GM23338 (cell line): ENCODE measurements at regions not wholly inside any gene's neighbourhood (a gene's known extent, or its start where the extent isn't known, plus 50 kb on each side); places are given as distances from the start of the nearest gene placed in this dataset.

Experiments used
- ATAC-seq: fragments of 200-7000 bp; cut with Tn5 transposase; 3 replicates; pipeline ENCODE4 v1.9.1; 2020
- DNase-seq: peaks from one replicate; pipeline ENCODE4 v3.0.0-alpha.2; 2015; ENCODE audit warnings: low spot score
- H2AFZ ChIP-seq: fragments of 200-600 bp; sonication (generic); 2 replicates; pipeline ENCODE4 v1.8.0; 2016; ENCODE audit warnings: antibody characterized with exemption, mild to moderate bottlenecking, moderate library complexity
- H3F3A ChIP-seq: fragments of 200-600 bp; sonication (generic); replicated peaks from 2 replicates; pipeline ENCODE4 v1.8.0; 2017; ENCODE audit warnings: antibody characterized with exemption, mixed run types, low read depth
- H3K27ac ChIP-seq: fragments of 200-600 bp; sonication (generic); 2 replicates; pipeline ENCODE4 v1.6.1; 2016; ENCODE audit warnings: low read depth
- H3K27me3 ChIP-seq: fragments of 200-600 bp; sonication (generic); 2 replicates; pipeline ENCODE4 v1.8.0; 2016; ENCODE audit warnings: mild to moderate bottlenecking, mixed run types, moderate library complexity; ENCODE audit not compliant: insufficient read depth
- H3K36me3 ChIP-seq: fragments of 200-600 bp; sonication (generic); 2 replicates; pipeline ENCODE4 v1.8.0; 2016; ENCODE audit warnings: mild to moderate bottlenecking; ENCODE audit not compliant: insufficient read depth
- H3K4me1 ChIP-seq: fragments of 200-600 bp; sonication (generic); 2 replicates; pipeline ENCODE4 v1.8.0; 2016; ENCODE audit warnings: mild to moderate bottlenecking, moderate library complexity; ENCODE audit not compliant: insufficient read depth
- H3K4me2 ChIP-seq: fragments of 200-600 bp; sonication (generic); 2 replicates; pipeline ENCODE4 v1.7.1; 2017; ENCODE audit warnings: mixed run types
- H3K4me3 ChIP-seq: fragments of 200-600 bp; sonication (generic); 2 replicates; pipeline ENCODE4 v1.6.1; 2016; ENCODE audit warnings: mixed run types
- H3K79me2 ChIP-seq: fragments of 200-600 bp; sonication (generic); replicated peaks from 2 replicates; pipeline ENCODE4 v1.8.0; 2017; ENCODE audit warnings: mild to moderate bottlenecking; ENCODE audit not compliant: insufficient read depth
- H3K9me2 ChIP-seq: fragments of 200-600 bp; sonication (generic); 2 replicates; pipeline ENCODE4 v1.8.0; 2017; ENCODE audit not compliant: insufficient read depth
- H4K20me1 ChIP-seq: fragments of 200-600 bp; sonication (generic); replicated peaks from 2 replicates; pipeline ENCODE4 v1.8.0; 2017; ENCODE audit warnings: mild to moderate bottlenecking; ENCODE audit not compliant: insufficient read depth
- H3K27ac Mint-ChIP-seq: 2 replicates; pipeline ENCODE4 v1.8.0; 2020; ENCODE audit warnings: inconsistent platforms, mild to moderate bottlenecking, moderate library complexity, mixed read lengths
- H3K27me3 Mint-ChIP-seq: 3 replicates; pipeline ENCODE4 v1.8.0; 2022; ENCODE audit warnings: low read depth, mild to moderate bottlenecking, moderate library complexity, mixed read lengths, inconsistent platforms; ENCODE audit not compliant: insufficient read depth, poor library complexity
- H3K36me3 Mint-ChIP-seq: 3 replicates; pipeline ENCODE4 v1.8.0; 2021; ENCODE audit warnings: low read depth, mild to moderate bottlenecking, inconsistent platforms, moderate library complexity, mixed read lengths
- H3K4me1 Mint-ChIP-seq: 3 replicates; pipeline ENCODE4 v1.8.0; 2020; ENCODE audit warnings: mild to moderate bottlenecking, inconsistent platforms, mixed read lengths
- H3K4me3 Mint-ChIP-seq: 3 replicates; pipeline ENCODE4 v1.8.0; 2021; ENCODE audit warnings: moderate library complexity, mild to moderate bottlenecking, inconsistent platforms, mixed read lengths
- H3K9me3 Mint-ChIP-seq: 3 replicates; pipeline ENCODE4 v1.8.0; 2020; ENCODE audit warnings: moderate library complexity, mild to moderate bottlenecking, inconsistent platforms, mixed read lengths
- CREB1 ChIP-seq: fragments of 250-450 bp; sonication (Bioruptor Pico); IDR thresholded peaks from 2 replicates; pipeline ENCODE4 v1.5.0; 2020; ENCODE audit warnings: low read depth, mild to moderate bottlenecking, moderate library complexity
- CTCF ChIP-seq, 2 experiments: fragments of 200-600 bp in 1 of 2; sonication (generic) in 1 of 2; conservative IDR thresholded peaks; 2 replicates each; pipeline versions ENCODE4 v1.5.1 to v1.6.1; 2016 to 2017; ENCODE audit warnings: antibody characterized with exemption in 2 of 2, low read depth in 2 of 2, mild to moderate bottlenecking in 2 of 2, moderate library complexity in 1 of 2
- EZH2 ChIP-seq: fragments of 200-600 bp; sonication (generic); IDR thresholded peaks from one replicate; pipeline ENCODE4 v1.8.0; 2017; ENCODE audit warnings: antibody characterized with exemption, mild to moderate bottlenecking, low read depth; ENCODE audit not compliant: unreplicated experiment
- JUNB ChIP-seq: IDR thresholded peaks from one replicate; pipeline ENCODE4 v1.6.1; 2016; ENCODE audit warnings: antibody characterized with exemption; ENCODE audit not compliant: unreplicated experiment
- NANOG ChIP-seq: IDR thresholded peaks from 2 replicates; pipeline ENCODE4 v1.6.1; 2016; ENCODE audit warnings: antibody characterized with exemption, borderline replicate concordance
- POLR2AphosphoS5 ChIP-seq: IDR thresholded peaks from 2 replicates; pipeline ENCODE4 v1.6.1; 2016; ENCODE audit warnings: antibody characterized with exemption, low read depth
- REST ChIP-seq: IDR thresholded peaks from one replicate; pipeline ENCODE4 v1.6.1; 2018; ENCODE audit warnings: antibody characterized with exemption; ENCODE audit not compliant: unreplicated experiment
- STAT1 ChIP-seq: IDR thresholded peaks from one replicate; pipeline ENCODE4 v1.6.1; 2016; ENCODE audit warnings: antibody characterized with exemption; ENCODE audit not compliant: unreplicated experiment
- ZNF114 ChIP-seq: fragments of 250-450 bp; sonication (Bioruptor Pico); IDR thresholded peaks from 2 replicates; pipeline ENCODE4 v1.5.0; 2020; ENCODE audit warnings: mild to moderate bottlenecking, moderate library complexity
- ZNF331 ChIP-seq: fragments of 250-450 bp; sonication (Bioruptor Pico); IDR thresholded peaks from 2 replicates; pipeline ENCODE4 v1.5.0; 2020; ENCODE audit warnings: low read depth, mild to moderate bottlenecking, moderate library complexity
- ZNF462 ChIP-seq: fragments of 250-450 bp; sonication (Bioruptor Pico); IDR thresholded peaks from 2 replicates; pipeline ENCODE4 v1.5.0; 2020; ENCODE audit warnings: mild to moderate bottlenecking, moderate library complexity
- TF ChIP-seq, protein P1 (sequence below): IDR thresholded peaks from 2 replicates; pipeline ENCODE4 v1.6.1; 2016; ENCODE audit warnings: antibody characterized with exemption

- ATAC-seq (no peak), DNase-seq (no peak)
- Histone ChIP-seq H3K4me2 (no peak overlapping the region), H3K4me3 (no peak overlapping the region), H3K36me3 (no peaks in the 10 kb centered on the region; the same call in 1 of the 2 replicates), H2AFZ (no peak overlapping the region), H3K79me2 (no peaks in the 10 kb centered on the region), H4K20me1 (no peaks in the 10 kb centered on the region), H3K27ac (no peak overlapping the region), H3K27me3 (no peaks in the 10 kb centered on the region), H3K4me1 (no peaks in the 10 kb centered on the region), H3F3A (no peaks in the 10 kb centered on the region), H3K9me2 (peaks cover 19% of the 10 kb centered on the region)
- Mint-ChIP-seq H3K4me3 (no peak overlapping the region), H3K9me3 (no peaks in the 10 kb centered on the region; the same call in 2 of the 3 replicates), H3K27ac (no peak overlapping the region), H3K27me3 (peaks cover 3% of the 10 kb centered on the region), H3K36me3 (no peaks in the 10 kb centered on the region; the same call in 2 of the 3 replicates), H3K4me1 (no peaks in the 10 kb centered on the region)
- TF ChIP-seq ZNF331 (CRISPR knock-in tag) (no peak), REST (no peak), NANOG (no peak), JUNB (no peak), EZH2 (no peak), CREB1 (CRISPR knock-in tag) (no peak), STAT1 (no peak), CTCF (conservative IDR thresholded peaks at IDR 0.05; ENCODE audit: low read depth in 2 of 2) (no peak), POLR2AphosphoS5 (no peak), ZNF462 (CRISPR knock-in tag) (no peak), ZNF114 (CRISPR knock-in tag) (no peak)
- TF ChIP-seq, protein P1, sequence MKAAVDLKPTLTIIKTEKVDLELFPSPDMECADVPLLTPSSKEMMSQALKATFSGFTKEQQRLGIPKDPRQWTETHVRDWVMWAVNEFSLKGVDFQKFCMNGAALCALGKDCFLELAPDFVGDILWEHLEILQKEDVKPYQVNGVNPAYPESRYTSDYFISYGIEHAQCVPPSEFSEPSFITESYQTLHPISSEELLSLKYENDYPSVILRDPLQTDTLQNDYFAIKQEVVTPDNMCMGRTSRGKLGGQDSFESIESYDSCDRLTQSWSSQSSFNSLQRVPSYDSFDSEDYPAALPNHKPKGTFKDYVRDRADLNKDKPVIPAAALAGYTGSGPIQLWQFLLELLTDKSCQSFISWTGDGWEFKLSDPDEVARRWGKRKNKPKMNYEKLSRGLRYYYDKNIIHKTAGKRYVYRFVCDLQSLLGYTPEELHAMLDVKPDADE = no peak
Measured at GRCh38 chr6:164135511-164136132, 721.1 kb downstream of the QKI start.
